NCI-H187 (cell line): ENCODE measurements at regions not wholly inside any gene's neighbourhood (a gene's known extent, or its start where the extent isn't known, plus 50 kb on each side); places are given as distances from the start of the nearest gene placed in this dataset.

Experiments used
- DNase-seq, 2 experiments: peaks; one replicate each; lab custom pipeline; 2025; lab: John Stamatoyannopoulos, UW

GRCh38 chr17:36661047-36661666 lies 59.8 kb downstream of the MRM1 start:
- DNase-seq = peak in 1 of 2 experiments; percentile 25

- no peak for DNase-seq
Observed at GRCh38 chr17:36661688-36662087, 60.3 kb downstream of the MRM1 start.

- DNase-seq = no peak
Observed at GRCh38 chr17:36665417-36665816, 64.0 kb downstream of the MRM1 start.

- DNase-seq = no peak
Observed at GRCh38 chr17:36667922-36668321, 66.5 kb downstream of the MRM1 start.

DNA sequence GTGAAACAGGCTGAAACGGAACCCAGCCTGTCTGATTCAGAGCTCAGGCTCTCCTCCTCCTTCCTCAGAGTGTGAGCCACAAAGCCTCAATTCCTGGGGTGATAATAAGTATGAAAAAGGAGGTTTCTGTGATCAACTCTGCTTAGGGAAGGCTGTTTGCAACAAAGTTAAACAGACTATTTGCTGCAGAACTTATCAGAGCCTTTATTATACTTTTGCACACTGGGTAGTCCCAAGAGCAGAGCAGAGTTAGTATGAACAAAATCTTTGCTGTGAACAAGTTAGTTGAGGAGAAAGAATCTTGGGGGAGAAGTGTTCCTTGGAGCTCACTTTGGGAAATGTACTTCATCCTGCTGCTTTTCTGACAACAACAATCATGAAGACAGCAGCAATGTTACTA lies 67.4 kb downstream of the MRM1 start:
- no peak for DNase-seq

DNA sequence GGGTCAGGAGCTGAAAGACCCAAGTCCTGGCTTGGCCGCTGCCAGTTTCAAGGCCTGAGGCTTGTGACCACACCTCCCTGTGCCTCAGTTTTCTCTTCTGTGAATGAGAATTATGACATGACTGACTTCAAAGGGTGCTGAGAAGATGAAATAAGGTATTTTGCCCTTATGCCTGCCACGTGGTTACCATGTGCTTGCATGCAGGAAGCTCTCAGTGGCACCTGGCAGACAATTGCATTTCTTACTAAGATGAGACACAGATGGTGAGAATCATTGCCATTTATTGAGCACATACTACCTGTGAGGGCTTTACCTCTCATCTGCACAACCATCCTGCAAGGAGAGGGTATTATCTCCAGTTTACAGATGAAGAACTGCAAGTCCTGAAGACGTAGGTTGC lies 69.8 kb downstream of the MRM1 start:
- DNase-seq = no peak

- no peak for DNase-seq
Observed at GRCh38 chr17:36672403-36672918, 71.1 kb downstream of the MRM1 start.

DNA sequence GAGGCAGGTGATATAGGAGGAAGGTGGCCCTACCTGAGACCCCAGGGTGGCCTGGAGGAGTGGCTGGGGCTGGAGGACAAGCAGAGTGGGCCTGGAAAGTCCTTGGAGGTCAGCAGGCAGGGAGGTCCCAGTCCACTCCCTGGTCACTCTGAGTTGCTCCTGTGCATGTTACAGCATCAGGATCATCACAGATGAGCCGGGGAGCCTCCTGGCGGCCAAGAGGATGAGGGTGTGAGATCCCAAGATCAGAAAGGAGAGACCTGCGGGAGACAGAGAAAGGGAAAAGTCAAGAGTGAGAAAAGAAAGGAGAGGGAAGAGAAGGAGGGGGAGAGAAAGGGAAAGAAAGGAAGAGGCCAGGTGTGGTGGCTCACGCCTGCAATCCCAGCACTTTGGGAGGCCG lies 71.7 kb downstream of the MRM1 start:
- no peak for DNase-seq

DNA sequence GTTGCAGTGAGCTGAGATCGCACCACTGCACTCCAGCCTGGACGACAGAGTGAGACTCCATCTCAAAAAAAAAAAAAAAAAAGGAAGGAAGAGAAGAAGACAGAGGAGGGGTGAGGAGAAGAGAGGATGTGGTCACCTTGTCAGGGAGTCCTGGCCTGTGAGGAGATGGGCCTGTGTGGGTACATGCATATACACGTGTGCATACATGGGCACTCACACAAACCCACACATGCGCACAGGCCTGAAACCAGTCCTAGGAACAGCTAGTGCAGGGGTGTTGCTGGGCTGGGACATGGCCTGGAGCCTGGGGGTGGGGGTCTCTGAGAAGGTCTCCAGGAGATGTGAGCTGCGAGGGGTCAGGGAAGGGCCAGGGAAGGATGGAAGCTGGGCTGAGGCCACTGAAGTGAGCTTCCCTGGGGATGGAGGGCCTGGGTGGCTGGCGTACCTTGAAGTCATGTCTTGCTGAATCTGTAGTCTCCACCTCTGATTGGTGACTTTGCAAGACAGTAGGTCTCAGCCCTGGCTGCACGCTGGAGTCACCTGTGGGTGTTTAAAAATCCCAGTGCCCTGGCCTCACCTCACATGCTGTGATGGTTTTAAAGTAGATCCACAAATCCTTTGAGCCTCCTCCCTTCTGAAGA lies 72.4 kb downstream of the MRM1 start:
- no peak for DNase-seq

GRCh38 chr17:36674278-36674650 lies 72.9 kb downstream of the MRM1 start:
- DNase-seq = no peak

- DNase-seq = no peak
Observed at GRCh38 chr17:36675250-36675649, 73.9 kb downstream of the MRM1 start.

DNA sequence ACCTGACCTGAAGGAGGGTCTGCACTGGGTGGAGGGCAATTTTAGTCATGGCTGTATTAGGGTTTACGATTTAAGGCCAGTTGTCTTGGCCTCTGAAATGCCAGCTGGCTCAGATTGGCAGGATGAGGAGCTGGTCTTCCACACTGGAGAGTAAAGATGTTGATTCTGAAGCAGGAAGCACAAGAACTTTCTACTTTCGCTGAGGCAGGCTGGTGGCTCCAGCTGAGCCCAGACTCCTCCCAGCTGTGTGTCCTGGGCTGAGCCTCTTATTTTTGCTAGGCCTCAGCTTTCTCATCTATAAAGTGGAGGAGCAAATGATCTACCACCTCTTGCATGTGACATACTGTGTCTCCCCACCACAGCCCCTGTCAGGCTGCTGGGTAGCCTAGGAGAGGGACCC lies 74.4 kb downstream of the MRM1 start:
- no peak for DNase-seq

DNA sequence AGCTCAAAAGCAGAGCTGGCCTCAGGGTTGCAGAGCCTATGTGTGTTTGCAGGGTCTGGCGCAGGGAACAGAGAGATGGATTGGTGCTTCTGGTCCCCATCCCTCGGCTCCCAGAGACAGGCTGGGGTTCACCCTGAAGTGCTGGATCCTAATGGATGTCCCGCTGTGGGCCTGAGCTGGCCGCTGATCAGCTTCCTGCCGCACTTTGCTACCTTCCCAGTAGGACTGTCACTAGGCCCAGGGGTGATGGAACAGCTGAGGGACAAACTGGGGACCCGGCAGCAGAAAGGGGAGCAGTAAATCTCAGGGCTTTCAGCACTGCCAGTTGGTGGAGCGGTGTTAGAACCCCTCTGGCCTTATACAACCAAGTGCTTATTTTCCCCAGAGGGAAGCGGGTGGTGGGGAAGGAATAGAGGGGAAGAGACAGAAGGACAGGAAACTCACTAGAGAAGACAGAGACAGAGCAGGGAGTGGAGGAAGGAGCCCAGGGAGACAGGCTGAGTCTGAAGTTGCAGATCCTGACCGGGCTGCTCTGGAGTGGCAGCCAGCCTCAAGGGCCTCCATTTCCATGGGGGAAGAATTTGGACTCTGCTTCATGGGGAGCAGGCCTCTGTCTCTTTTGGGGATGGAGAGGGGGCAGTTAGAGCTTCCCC lies 78.6 kb downstream of the MRM1 start:
- DNase-seq = no peak

GRCh38 chr17:36680701-36681202 lies 79.4 kb downstream of the MRM1 start:
- no peak for DNase-seq

GRCh38 chr17:36682773-36683172 lies 81.4 kb downstream of the MRM1 start:
- DNase-seq = no peak

- no peak for DNase-seq
Observed at GRCh38 chr17:36683387-36683786, 82.0 kb downstream of the MRM1 start.

DNA sequence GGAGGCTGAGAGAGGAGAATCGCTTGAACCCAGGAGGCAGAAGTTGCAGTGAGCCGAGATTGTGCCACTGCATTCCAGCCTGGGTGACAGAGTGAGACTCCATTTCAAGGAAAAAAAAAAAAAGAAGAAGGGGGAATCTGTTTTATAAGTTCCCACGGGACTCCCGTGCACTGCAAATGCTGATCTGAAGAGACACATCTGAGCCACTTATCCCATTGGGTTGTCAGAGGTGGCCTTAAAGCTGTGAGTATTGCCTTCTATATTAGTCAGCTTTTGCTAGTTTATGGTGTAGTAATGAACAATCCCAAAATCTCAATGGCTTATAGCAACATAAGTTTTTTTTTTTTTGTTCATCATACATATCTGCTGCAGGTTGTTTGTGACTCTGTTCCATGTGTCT lies 82.8 kb downstream of the MRM1 start:
- no peak for DNase-seq

- DNase-seq = no peak
Observed at GRCh38 chr17:36686123-36686669, 84.8 kb downstream of the MRM1 start.

DNA sequence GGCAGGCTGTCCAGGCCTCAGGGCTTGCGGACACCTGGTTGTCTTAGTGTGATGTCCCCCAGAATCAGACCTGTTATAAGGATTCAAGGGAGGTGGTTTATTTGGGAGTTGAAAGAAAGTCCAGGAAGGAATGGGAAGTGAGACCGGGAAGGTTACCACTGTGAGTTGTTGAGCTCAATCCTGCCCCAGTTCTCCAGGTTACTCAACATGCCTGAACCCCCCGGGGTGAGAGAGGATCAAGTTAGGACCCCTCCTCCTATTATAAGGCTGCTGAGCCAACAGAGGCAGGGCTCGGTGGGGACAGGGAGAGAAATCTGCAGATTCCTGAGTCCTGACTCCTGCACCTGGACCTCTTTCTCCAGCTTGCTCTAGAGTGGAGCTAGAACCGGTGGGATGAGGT lies 86.4 kb downstream of the MRM1 start:
- no peak for DNase-seq

GRCh38 chr17:36689089-36689667 lies 87.8 kb downstream of the MRM1 start:
- no peak for DNase-seq

DNA sequence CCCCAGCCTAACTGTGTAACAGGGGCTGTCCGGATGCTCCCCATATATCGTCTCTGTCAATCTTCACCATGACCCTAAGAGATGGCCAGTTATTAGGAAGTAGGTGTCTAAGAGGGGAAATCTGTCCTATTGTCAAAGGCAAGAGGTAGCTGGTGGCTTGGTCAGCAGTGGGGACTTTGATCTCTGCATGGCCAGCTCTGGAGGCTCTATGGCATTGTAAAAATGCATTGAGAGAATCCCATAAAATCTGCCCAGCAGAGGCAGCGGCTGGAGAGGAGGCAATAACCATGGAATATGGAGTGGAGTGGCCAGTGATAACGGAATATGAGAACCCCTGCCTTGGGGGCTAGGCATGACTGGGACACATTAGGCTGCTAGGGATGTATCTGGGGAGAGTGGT lies 88.8 kb downstream of the MRM1 start:
- no peak for DNase-seq

GRCh38 chr17:36691606-36692005 lies 90.2 kb downstream of the MRM1 start:
- no peak for DNase-seq

GRCh38 chr17:36695082-36695481 lies 93.7 kb downstream of the MRM1 start:
- DNase-seq = no peak
